GM18499 (cell line): ENCODE measurements at regions not wholly inside any gene's neighbourhood (a gene's known extent, or its start where the extent isn't known, plus 50 kb on each side); places are given as distances from the start of the nearest gene placed in this dataset.

ENCODE experiments used
- ATAC-seq: cut with Tn5 transposase; IDR thresholded peaks from one replicate; pipeline ENCODE4 v1.9.1; 2021; ENCODE audit warnings: moderate number of reproducible peaks; ENCODE audit not compliant: insufficient read depth, unreplicated experiment

- ATAC-seq, result no peak
Observed at GRCh38 chr15:95375281-95375680, 955.2 kb upstream of the NR2F2 start.

- ATAC-seq, result no peak
Observed at GRCh38 chr15:95377258-95377852, 953.1 kb upstream of the NR2F2 start.

- no peak for ATAC-seq
Observed at GRCh38 chr15:95394186-95395067, 936.1 kb upstream of the NR2F2 start.

GRCh38 chr15:95400428-95400827 is 930.1 kb upstream of the NR2F2 start:
- ATAC-seq, result no peak

GRCh38 chr15:95401587-95401986 is 928.9 kb upstream of the NR2F2 start:
- no peak for ATAC-seq

- ATAC-seq, result no peak
Observed at GRCh38 chr15:95405447-95405846, 925.1 kb upstream of the NR2F2 start.

GRCh38 chr15:95407534-95407933 is 923.0 kb upstream of the NR2F2 start:
- ATAC-seq, result no peak

GRCh38 chr15:95409211-95409610 is 921.3 kb upstream of the NR2F2 start:
- no peak for ATAC-seq

- ATAC-seq, result no peak
Observed at GRCh38 chr15:95409626-95410310, 920.7 kb upstream of the NR2F2 start.

- ATAC-seq, result no peak
Observed at GRCh38 chr15:95410757-95411156, 919.7 kb upstream of the NR2F2 start.

GRCh38 chr15:95416576-95416975 is 913.9 kb upstream of the NR2F2 start:
- no peak for ATAC-seq

GRCh38 chr15:95417761-95418160 is 912.7 kb upstream of the NR2F2 start:
- no peak for ATAC-seq

- ATAC-seq, result no peak
Observed at GRCh38 chr15:95422255-95422654, 908.2 kb upstream of the NR2F2 start.

- ATAC-seq, result no peak
Observed at GRCh38 chr15:95425859-95426258, 904.6 kb upstream of the NR2F2 start.

GRCh38 chr15:95429345-95429744 is 901.2 kb upstream of the NR2F2 start:
- no peak for ATAC-seq

- no peak for ATAC-seq
Observed at GRCh38 chr15:95431518-95431917, 899.0 kb upstream of the NR2F2 start.

- no peak for ATAC-seq
Observed at GRCh38 chr15:95432878-95433405, 897.6 kb upstream of the NR2F2 start.

GRCh38 chr15:95439922-95440376 is 890.6 kb upstream of the NR2F2 start:
- ATAC-seq, result no peak

GRCh38 chr15:95440712-95441111 is 889.8 kb upstream of the NR2F2 start:
- no peak for ATAC-seq

GRCh38 chr15:95442107-95442719 is 888.3 kb upstream of the NR2F2 start:
- no peak for ATAC-seq
